ENCODE measurements at regions not wholly inside any gene's neighbourhood (a gene's known extent, or its start where the extent isn't known, plus 50 kb on each side); places are given as distances from the start of the nearest gene placed in this dataset.

DNA sequence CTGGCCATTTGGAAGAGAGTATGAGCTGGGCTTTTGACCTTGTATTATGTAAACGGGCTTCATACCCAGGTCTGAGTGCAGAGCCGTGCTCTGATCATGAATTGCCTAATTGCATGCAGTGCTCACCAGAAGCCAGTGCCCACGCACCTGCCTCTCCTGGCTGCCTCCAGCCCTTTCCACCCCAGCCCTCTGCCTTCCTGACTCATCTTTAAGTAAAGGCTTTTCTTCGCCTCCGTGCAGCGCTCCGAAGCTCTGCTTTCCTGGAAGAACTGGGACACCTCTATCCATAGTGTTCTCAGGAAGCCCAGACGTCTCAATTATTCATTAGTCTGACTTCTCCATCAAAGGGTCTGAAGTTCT lies 413.7 kb downstream of the PTPRU start:
- Histone ChIP-seq H3K36me3 (no peaks in the 10 kb centered on the region), H3K27me3 (peaks cover 58% of the 10 kb centered on the region), H3K4me3 (no peak overlapping the region), H3K9me3 (no peaks in the 10 kb centered on the region), H3K27ac (no peak overlapping the region), H3K4me1 (no peaks in the 10 kb centered on the region)
- TF ChIP-seq POLR2A (IDR thresholded peaks at IDR 0.05) (no peak), EP300 (IDR thresholded peaks at IDR 0.05) (no peak), POLR2AphosphoS5 (IDR thresholded peaks at IDR 0.05) (no peak)
- TF ChIP-seq, protein P1, sequence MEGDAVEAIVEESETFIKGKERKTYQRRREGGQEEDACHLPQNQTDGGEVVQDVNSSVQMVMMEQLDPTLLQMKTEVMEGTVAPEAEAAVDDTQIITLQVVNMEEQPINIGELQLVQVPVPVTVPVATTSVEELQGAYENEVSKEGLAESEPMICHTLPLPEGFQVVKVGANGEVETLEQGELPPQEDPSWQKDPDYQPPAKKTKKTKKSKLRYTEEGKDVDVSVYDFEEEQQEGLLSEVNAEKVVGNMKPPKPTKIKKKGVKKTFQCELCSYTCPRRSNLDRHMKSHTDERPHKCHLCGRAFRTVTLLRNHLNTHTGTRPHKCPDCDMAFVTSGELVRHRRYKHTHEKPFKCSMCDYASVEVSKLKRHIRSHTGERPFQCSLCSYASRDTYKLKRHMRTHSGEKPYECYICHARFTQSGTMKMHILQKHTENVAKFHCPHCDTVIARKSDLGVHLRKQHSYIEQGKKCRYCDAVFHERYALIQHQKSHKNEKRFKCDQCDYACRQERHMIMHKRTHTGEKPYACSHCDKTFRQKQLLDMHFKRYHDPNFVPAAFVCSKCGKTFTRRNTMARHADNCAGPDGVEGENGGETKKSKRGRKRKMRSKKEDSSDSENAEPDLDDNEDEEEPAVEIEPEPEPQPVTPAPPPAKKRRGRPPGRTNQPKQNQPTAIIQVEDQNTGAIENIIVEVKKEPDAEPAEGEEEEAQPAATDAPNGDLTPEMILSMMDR (IDR thresholded peaks at IDR 0.05): no peak
- 83 to 95% methylated on average over 7 of the region's 8 CpGs for WGBS, 2 donors (ENCODE audit: low coverage in 1 of 2)
- no peak for ATAC-seq

DNA sequence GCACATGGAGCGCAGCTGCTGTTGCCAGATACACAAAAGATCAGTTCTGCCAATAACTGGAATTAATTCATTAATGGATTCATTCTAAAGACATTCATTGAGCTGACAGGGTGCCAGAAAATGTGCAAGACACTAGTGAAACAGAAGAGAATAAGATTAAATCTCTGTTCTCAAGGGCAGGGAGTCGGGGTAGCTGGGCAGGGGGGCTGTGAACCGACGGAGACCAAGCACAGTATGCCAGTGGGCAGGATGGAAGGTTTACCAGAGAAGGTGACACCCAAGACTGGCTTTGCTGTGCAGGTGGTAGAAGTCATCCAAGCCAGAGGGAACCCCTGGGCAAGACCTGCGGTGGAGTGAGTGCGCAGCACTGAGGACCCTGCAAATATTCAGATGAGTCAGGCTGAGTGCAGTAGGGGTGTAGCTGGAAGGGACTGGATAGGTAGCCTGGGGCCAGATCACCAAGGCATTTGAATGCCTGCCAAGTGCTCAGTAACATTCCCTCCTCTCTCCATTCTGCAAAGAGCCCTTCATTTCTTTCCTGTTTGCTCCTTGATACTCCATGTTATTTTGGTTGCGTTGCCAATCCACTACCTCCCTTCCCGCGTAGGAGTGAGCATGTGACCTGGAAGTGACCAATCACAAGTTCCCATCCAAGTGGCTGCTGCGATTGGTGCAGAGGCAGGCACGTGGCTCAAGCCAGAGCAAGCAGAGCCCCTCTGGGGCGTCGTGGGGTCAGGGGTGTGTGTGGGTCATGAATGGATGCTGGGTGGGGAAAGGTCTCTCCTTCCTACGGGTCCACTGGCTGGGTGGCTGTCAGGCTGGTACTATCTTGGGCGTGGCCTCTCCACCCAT lies 413.1 kb downstream of the PTPRU start:
- no peak overlapping the region for H3K4me3 ChIP-seq
- no peaks in the 10 kb centered on the region for H3K36me3 ChIP-seq
- H3K4me1 ChIP-seq: no peaks in the 10 kb centered on the region
- TF ChIP-seq, protein P1 (IDR thresholded peaks at IDR 0.05): no peak
- TF ChIP-seq EP300 (IDR thresholded peaks at IDR 0.05): no peak
- no peak for TF ChIP-seq POLR2AphosphoS5 (IDR thresholded peaks at IDR 0.05)
- no peak for TF ChIP-seq POLR2A (IDR thresholded peaks at IDR 0.05)
- 66 to 72% methylated on average over 5 to 9 of the region's 15 CpGs for WGBS, 2 donors (ENCODE audit: low coverage in 1 of 2)
- ATAC-seq: no peak
- peaks cover 58% of the 10 kb centered on the region for H3K27me3 ChIP-seq
- H3K9me3 ChIP-seq: no peaks in the 10 kb centered on the region
- no peak overlapping the region for H3K27ac ChIP-seq

DNA sequence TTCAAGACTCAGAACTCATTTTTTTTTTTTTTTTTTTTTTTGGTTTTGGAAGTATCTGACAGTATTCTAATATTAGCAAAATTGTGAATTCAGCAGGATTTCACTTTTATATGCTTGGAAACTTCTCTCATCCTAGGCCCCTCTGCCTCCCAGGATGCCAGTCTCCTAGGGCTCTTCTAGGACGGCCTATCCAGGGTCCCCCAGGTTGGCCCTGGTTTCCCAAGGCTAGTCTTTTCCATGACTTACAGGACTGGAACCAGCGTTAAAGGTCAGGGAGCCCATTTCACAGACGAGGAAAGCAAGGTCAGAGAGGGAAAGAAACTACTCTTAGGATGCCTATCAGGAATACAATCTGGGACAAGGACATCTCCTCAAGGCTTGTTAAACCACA lies 412.5 kb downstream of the PTPRU start:
- ATAC-seq: no peak
- TF ChIP-seq, protein P1 (IDR thresholded peaks at IDR 0.05): no peak
- TF ChIP-seq POLR2AphosphoS5 (IDR thresholded peaks at IDR 0.05) (no peak), POLR2A (IDR thresholded peaks at IDR 0.05) (no peak), EP300 (IDR thresholded peaks at IDR 0.05) (no peak)
- H3K27ac ChIP-seq: no peak overlapping the region

DNA sequence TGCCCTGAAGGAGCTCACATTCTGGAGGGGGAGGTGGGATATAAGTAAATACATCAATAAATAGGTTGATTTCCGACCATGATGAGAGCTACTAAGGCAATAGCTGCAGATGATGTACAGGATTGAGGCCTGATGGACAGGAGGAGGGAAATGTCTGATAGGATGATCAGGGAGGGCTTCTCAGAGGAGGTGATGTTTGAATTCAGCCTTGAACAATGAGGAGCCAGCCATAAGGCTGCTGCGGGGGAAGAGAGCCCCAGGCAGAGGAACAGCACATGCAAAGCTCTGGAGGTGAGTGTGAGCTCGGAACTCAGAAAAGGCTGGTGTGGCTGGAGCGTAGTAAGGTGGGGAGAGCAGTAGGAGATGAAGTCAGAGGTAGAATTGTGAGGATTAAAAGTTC lies 411.7 kb downstream of the PTPRU start:
- no peak for ATAC-seq
- WGBS, 2 donors (ENCODE audit: low coverage in 1 of 2): 57 to 81% methylated on average over 4 of the region's 4 CpGs
- no peak overlapping the region for H3K27ac ChIP-seq
- no peaks in the 10 kb centered on the region for H3K4me1 ChIP-seq
- TF ChIP-seq EP300 (IDR thresholded peaks at IDR 0.05) (no peak), POLR2AphosphoS5 (IDR thresholded peaks at IDR 0.05) (no peak)
- TF ChIP-seq, protein P1 (IDR thresholded peaks at IDR 0.05): no peak
- H3K36me3 ChIP-seq: no peaks in the 10 kb centered on the region
- no peaks in the 10 kb centered on the region for H3K9me3 ChIP-seq
- H3K4me3 ChIP-seq: no peak overlapping the region
- peaks cover 66% of the 10 kb centered on the region for H3K27me3 ChIP-seq

More for the DNA sequence above, 412.5 kb downstream of the PTPRU start:
- Histone ChIP-seq H3K9me3 (no peaks in the 10 kb centered on the region), H3K4me3 (no peak overlapping the region), H3K36me3 (no peaks in the 10 kb centered on the region), H3K27me3 (peaks cover 59% of the 10 kb centered on the region), H3K4me1 (no peaks in the 10 kb centered on the region)
- 86% methylated on average over 3 of the region's 3 CpGs; no CpG with 5 or more reads in 1 of the 2 donors for WGBS, 2 donors (ENCODE audit: low coverage in 1 of 2)

DNA sequence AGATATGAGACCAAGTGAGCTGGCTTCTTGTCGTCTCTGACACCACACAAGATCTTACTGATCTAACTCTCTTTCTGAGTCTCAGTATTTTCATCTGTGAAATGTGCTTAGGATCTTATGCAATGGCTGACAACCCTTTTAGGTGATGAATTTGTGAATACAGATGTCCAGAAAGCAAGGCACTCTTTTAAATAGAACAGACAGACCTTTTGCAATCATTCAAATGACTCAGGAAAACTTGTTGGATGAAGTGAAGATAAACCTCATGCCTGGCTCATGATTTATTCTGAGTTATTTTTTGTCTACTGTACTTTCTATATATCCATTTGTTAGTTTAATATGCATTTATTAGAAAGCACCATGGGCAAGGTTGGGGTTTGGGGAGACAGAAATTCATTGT lies 411.3 kb downstream of the PTPRU start:
- H3K27me3 ChIP-seq: peaks cover 65% of the 10 kb centered on the region
- 57 to 88% methylated on average over 1 of the region's 1 CpG for WGBS, 2 donors (ENCODE audit: low coverage in 1 of 2)

More for the DNA sequence above, 411.3 kb downstream of the PTPRU start:
- ATAC-seq: no peak
- Histone ChIP-seq H3K4me3 (no peak overlapping the region), H3K4me1 (no peaks in the 10 kb centered on the region), H3K27ac (no peak overlapping the region), H3K9me3 (no peaks in the 10 kb centered on the region), H3K36me3 (no peaks in the 10 kb centered on the region)
- TF ChIP-seq POLR2A (IDR thresholded peaks at IDR 0.05) (no peak), POLR2AphosphoS5 (IDR thresholded peaks at IDR 0.05) (no peak), EP300 (IDR thresholded peaks at IDR 0.05) (no peak)
- TF ChIP-seq, protein P1 (IDR thresholded peaks at IDR 0.05): no peak
